Liver (tissue), 8 donors: ENCODE measurements at regions not wholly inside any gene's neighbourhood (a gene's known extent, or its start where the extent isn't known, plus 50 kb on each side); places are given as distances from the start of the nearest gene placed in this dataset.

Source experiments
- DNase-seq: peaks from one replicate; pipeline ENCODE4 v3.0.0-alpha.2; 2017; ENCODE audit warnings: low spot score
- H3K27ac ChIP-seq, 2 donors: one replicate each; pipeline ENCODE4 v1.7.0; 2013; ENCODE audit warnings: inconsistent platforms in 2 of 2, low read length in 2 of 2, control low read depth in 1 of 2, low read depth in 1 of 2, mild to moderate bottlenecking in 1 of 2
- H3K27me3 ChIP-seq, 4 donors: one replicate each; pipeline versions ENCODE4 v1.6.1 to v1.7.0; 2013; ENCODE audit warnings: low read length in 3 of 4, inconsistent platforms in 1 of 4, mild to moderate bottlenecking in 1 of 4, moderate library complexity in 1 of 4; ENCODE audit not compliant: control insufficient read depth in 4 of 4, insufficient read depth in 4 of 4
- H3K36me3 ChIP-seq, 4 donors: one replicate each; pipeline versions ENCODE4 v1.6.1 to v1.7.0; 2013; ENCODE audit warnings: low read length in 3 of 4, mild to moderate bottlenecking in 3 of 4, low read depth in 1 of 4, moderate library complexity in 1 of 4; ENCODE audit not compliant: control insufficient read depth in 4 of 4, insufficient read depth in 3 of 4
- H3K4me1 ChIP-seq, 4 donors: one replicate each; pipeline versions ENCODE4 v1.6.1 to v1.7.0; 2013; ENCODE audit warnings: low read length in 3 of 4, mild to moderate bottlenecking in 3 of 4, moderate library complexity in 1 of 4; ENCODE audit not compliant: control insufficient read depth in 4 of 4, insufficient read depth in 4 of 4
- H3K4me3 ChIP-seq, 3 donors: one replicate each; pipeline versions ENCODE4 v1.6.1 to v1.7.0; 2013; ENCODE audit warnings: low read length in 3 of 3, control low read depth in 1 of 3, low read depth in 1 of 3, mild to moderate bottlenecking in 1 of 3
- H3K9ac ChIP-seq, 2 donors: one replicate each; pipeline ENCODE4 v1.7.0; 2013; ENCODE audit warnings: low read length in 2 of 2, mild to moderate bottlenecking in 2 of 2, moderate library complexity in 2 of 2, control low read depth in 1 of 2, low read depth in 1 of 2
- H3K9me3 ChIP-seq, 4 donors: one replicate each; pipeline versions ENCODE4 v1.6.1 to v1.7.0; 2013; ENCODE audit warnings: low read length in 3 of 4; ENCODE audit not compliant: control insufficient read depth in 4 of 4
- EGR1 ChIP-seq, 2 donors: IDR thresholded peaks; 2 replicates each; pipeline ENCODE4 v1.6.1; 2016 to 2018; ENCODE audit warnings: antibody characterized with exemption in 2 of 2, low read depth in 2 of 2
- FOXA2 ChIP-seq: IDR thresholded peaks from 2 replicates; pipeline ENCODE4 v1.6.1; 2016; ENCODE audit warnings: antibody characterized with exemption
- GABPA ChIP-seq, 2 donors: IDR thresholded peaks in 1 of 2; conservative IDR thresholded peaks in 1 of 2; 2 replicates each; pipeline ENCODE4 v1.6.1; 2016; ENCODE audit warnings: antibody characterized with exemption in 2 of 2, mild to moderate bottlenecking in 1 of 2, moderate library complexity in 1 of 2
- HNF4A ChIP-seq, 2 donors: conservative IDR thresholded peaks; 2 replicates each; pipeline ENCODE4 v1.6.1; 2016; ENCODE audit warnings: antibody characterized with exemption in 2 of 2, mild to moderate bottlenecking in 2 of 2
- HNF4G ChIP-seq: IDR thresholded peaks from 2 replicates; pipeline ENCODE4 v1.6.1; 2016; ENCODE audit warnings: antibody characterized with exemption
- JUND ChIP-seq, 2 donors: IDR thresholded peaks; 2 replicates each; pipeline ENCODE4 v1.6.1; 2016; ENCODE audit warnings: antibody characterized with exemption in 2 of 2
- NR2F2 ChIP-seq: IDR thresholded peaks from 2 replicates; pipeline ENCODE4 v1.6.1; 2016; ENCODE audit warnings: antibody characterized with exemption
- RAD21 ChIP-seq, 2 donors: IDR thresholded peaks; 2 replicates each; pipeline ENCODE4 v1.6.1; 2016; ENCODE audit warnings: antibody characterized with exemption in 2 of 2, mild to moderate bottlenecking in 2 of 2
- RXRA ChIP-seq, 2 donors: IDR thresholded peaks; 2 replicates each; pipeline ENCODE4 v1.6.1; 2017 to 2018; ENCODE audit warnings: antibody characterized with exemption in 2 of 2, mild to moderate bottlenecking in 1 of 2
- SP1 ChIP-seq: IDR thresholded peaks from 2 replicates; pipeline ENCODE4 v1.6.1; 2018; ENCODE audit warnings: antibody characterized with exemption, mild to moderate bottlenecking
- TAF1 ChIP-seq: conservative IDR thresholded peaks from 2 replicates; pipeline ENCODE4 v1.6.1; 2016; ENCODE audit warnings: antibody characterized with exemption, mild to moderate bottlenecking
- YY1 ChIP-seq: IDR thresholded peaks from 2 replicates; pipeline ENCODE4 v1.6.1; 2016; ENCODE audit warnings: antibody characterized with exemption, mild to moderate bottlenecking
- WGBS: extraction: QIAGEN DNeasy Blood & Tissue Kit; methylation state at CpG from one replicate; pipeline ENCODE4 v1.1.7; 2013; 5-methylcytosine and 5-hydroxymethylcytosine counted together
- TF ChIP-seq, protein P1 (sequence below): IDR thresholded peaks from 2 replicates; pipeline ENCODE4 v1.6.1; 2016; ENCODE audit warnings: antibody characterized with exemption
- TF ChIP-seq, protein P2 (sequence below): IDR thresholded peaks from 2 replicates; pipeline ENCODE4 v1.6.1; 2016; ENCODE audit warnings: antibody characterized with exemption
- TF ChIP-seq, protein P3 (sequence below): IDR thresholded peaks from 2 replicates; pipeline ENCODE4 v1.6.1; 2016; ENCODE audit warnings: antibody characterized with exemption, mild to moderate bottlenecking
- TF ChIP-seq, protein P4 (sequence below): fragments of 150-350 bp; IDR thresholded peaks from 2 replicates; pipeline ENCODE4 v1.5.1; 2017; ENCODE audit warnings: improper control_type of control experiment, low read depth, low read length; ENCODE audit not compliant: missing input control
- donor health status: healthy.
- donor health status: healthy.
- donor health status: healthy.
- donor health status: healthy.
- donor health status: healthy.

DNA sequence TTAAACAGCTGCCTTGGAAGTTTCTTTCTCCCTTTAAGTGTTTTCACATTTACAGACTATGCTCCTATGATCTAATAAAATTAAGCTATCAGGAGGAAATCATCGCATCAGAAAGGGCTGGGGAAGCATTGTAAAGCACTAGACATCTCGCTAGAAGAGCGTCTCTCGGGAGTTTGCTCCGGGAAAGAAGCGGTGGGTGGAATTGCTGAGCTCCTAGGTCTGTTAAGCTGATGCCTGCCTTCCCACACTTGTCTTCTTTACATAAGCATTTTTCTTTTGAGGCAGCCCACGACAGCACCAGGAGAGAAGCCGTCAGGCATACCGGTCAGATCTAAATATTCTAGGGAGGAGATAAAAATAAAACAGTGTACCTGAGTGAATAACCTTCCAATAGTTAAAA, 541.7 kb upstream of the TUSC1 start:
- 78% methylated on average over 9 of the region's 9 CpGs for WGBS
- H3K4me1 ChIP-seq = no peaks in the 10 kb centered on the region
- no peak for TF ChIP-seq JUND (IDR thresholded peaks at IDR 0.05)
- TF ChIP-seq, protein P1, sequence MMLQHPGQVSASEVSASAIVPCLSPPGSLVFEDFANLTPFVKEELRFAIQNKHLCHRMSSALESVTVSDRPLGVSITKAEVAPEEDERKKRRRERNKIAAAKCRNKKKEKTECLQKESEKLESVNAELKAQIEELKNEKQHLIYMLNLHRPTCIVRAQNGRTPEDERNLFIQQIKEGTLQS = no peak
- TF ChIP-seq, protein P2, sequence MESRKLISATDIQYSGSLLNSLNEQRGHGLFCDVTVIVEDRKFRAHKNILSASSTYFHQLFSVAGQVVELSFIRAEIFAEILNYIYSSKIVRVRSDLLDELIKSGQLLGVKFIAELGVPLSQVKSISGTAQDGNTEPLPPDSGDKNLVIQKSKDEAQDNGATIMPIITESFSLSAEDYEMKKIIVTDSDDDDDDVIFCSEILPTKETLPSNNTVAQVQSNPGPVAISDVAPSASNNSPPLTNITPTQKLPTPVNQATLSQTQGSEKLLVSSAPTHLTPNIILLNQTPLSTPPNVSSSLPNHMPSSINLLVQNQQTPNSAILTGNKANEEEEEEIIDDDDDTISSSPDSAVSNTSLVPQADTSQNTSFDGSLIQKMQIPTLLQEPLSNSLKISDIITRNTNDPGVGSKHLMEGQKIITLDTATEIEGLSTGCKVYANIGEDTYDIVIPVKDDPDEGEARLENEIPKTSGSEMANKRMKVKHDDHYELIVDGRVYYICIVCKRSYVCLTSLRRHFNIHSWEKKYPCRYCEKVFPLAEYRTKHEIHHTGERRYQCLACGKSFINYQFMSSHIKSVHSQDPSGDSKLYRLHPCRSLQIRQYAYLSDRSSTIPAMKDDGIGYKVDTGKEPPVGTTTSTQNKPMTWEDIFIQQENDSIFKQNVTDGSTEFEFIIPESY = no peak
- TF ChIP-seq, protein P3, sequence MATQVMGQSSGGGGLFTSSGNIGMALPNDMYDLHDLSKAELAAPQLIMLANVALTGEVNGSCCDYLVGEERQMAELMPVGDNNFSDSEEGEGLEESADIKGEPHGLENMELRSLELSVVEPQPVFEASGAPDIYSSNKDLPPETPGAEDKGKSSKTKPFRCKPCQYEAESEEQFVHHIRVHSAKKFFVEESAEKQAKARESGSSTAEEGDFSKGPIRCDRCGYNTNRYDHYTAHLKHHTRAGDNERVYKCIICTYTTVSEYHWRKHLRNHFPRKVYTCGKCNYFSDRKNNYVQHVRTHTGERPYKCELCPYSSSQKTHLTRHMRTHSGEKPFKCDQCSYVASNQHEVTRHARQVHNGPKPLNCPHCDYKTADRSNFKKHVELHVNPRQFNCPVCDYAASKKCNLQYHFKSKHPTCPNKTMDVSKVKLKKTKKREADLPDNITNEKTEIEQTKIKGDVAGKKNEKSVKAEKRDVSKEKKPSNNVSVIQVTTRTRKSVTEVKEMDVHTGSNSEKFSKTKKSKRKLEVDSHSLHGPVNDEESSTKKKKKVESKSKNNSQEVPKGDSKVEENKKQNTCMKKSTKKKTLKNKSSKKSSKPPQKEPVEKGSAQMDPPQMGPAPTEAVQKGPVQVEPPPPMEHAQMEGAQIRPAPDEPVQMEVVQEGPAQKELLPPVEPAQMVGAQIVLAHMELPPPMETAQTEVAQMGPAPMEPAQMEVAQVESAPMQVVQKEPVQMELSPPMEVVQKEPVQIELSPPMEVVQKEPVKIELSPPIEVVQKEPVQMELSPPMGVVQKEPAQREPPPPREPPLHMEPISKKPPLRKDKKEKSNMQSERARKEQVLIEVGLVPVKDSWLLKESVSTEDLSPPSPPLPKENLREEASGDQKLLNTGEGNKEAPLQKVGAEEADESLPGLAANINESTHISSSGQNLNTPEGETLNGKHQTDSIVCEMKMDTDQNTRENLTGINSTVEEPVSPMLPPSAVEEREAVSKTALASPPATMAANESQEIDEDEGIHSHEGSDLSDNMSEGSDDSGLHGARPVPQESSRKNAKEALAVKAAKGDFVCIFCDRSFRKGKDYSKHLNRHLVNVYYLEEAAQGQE = no peak
- no peak for TF ChIP-seq GABPA (IDR thresholded peaks at IDR 0.05 in 1 of 2, conservative IDR thresholded peaks at IDR 0.05 in 1 of 2)
- TF ChIP-seq TAF1 = no peak
- TF ChIP-seq HNF4A (conservative IDR thresholded peaks at IDR 0.05) = no peak
- no peak for TF ChIP-seq FOXA2
- TF ChIP-seq NR2F2 = no peak
- TF ChIP-seq YY1 = no peak
- TF ChIP-seq RAD21 (IDR thresholded peaks at IDR 0.05) = no peak
- no peak for TF ChIP-seq SP1
- TF ChIP-seq HNF4G = no peak
- no peak for TF ChIP-seq RXRA (IDR thresholded peaks at IDR 0.05)
- TF ChIP-seq EGR1 (IDR thresholded peaks at IDR 0.05; ENCODE audit: low read depth in 2 of 2) = no peak
- no peaks in the 10 kb centered on the region for H3K36me3 ChIP-seq
- peaks cover 0 to 3% (median 0%) of the 10 kb centered on the region in 4 donors for H3K9me3 ChIP-seq
- no peak for DNase-seq
- H3K4me3 ChIP-seq = no peak overlapping the region
- H3K27ac ChIP-seq = no peak overlapping the region
- H3K9ac ChIP-seq = no peak overlapping the region
- no peaks in the 10 kb centered on the region for H3K27me3 ChIP-seq

DNA sequence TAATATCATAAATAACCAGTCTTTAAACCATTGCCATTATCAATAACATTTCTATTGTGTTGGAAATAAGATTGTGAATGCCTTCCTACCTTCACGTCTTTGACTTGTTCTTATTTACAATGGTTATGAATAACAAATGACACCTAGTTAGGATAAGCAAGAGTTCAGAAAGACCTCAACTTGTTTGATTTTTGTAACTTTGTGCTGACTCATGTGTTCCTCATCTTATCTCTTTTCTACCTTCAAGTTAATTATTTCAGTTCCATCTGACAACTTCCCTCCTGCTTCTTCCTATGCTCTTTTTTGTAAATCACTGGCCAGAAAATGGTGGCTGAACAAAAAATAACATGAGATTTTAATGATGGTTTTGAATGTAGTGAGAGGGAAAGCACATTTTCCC, 538.5 kb upstream of the TUSC1 start:
- no peak for DNase-seq
- Histone ChIP-seq H3K4me3 (no peak overlapping the region), H3K27me3 (no peaks in the 10 kb centered on the region), H3K9me3 (peaks cover 0 to 3% (median 0%) of the 10 kb centered on the region in 4 donors), H3K36me3 (no peaks in the 10 kb centered on the region), H3K9ac (no peak overlapping the region), H3K27ac (no peak overlapping the region), H3K4me1 (no peaks in the 10 kb centered on the region)
- WGBS = 67% methylated on average over 1 of the region's 1 CpG
- TF ChIP-seq, protein P1 = no peak
- TF ChIP-seq, protein P3 = no peak
- TF ChIP-seq FOXA2 (no peak), TAF1 (no peak), GABPA (IDR thresholded peaks at IDR 0.05 in 1 of 2, conservative IDR thresholded peaks at IDR 0.05 in 1 of 2) (no peak), RXRA (IDR thresholded peaks at IDR 0.05) (no peak), YY1 (no peak), SP1 (no peak), EGR1 (IDR thresholded peaks at IDR 0.05; ENCODE audit: low read depth in 2 of 2) (no peak), HNF4G (no peak), HNF4A (conservative IDR thresholded peaks at IDR 0.05) (no peak), RAD21 (IDR thresholded peaks at IDR 0.05) (no peak)
- TF ChIP-seq, protein P4, sequence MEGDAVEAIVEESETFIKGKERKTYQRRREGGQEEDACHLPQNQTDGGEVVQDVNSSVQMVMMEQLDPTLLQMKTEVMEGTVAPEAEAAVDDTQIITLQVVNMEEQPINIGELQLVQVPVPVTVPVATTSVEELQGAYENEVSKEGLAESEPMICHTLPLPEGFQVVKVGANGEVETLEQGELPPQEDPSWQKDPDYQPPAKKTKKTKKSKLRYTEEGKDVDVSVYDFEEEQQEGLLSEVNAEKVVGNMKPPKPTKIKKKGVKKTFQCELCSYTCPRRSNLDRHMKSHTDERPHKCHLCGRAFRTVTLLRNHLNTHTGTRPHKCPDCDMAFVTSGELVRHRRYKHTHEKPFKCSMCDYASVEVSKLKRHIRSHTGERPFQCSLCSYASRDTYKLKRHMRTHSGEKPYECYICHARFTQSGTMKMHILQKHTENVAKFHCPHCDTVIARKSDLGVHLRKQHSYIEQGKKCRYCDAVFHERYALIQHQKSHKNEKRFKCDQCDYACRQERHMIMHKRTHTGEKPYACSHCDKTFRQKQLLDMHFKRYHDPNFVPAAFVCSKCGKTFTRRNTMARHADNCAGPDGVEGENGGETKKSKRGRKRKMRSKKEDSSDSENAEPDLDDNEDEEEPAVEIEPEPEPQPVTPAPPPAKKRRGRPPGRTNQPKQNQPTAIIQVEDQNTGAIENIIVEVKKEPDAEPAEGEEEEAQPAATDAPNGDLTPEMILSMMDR = no peak
